ENCODE measurements at regions not wholly inside any gene's neighbourhood (a gene's known extent, or its start where the extent isn't known, plus 50 kb on each side); places are given as distances from the start of the nearest gene placed in this dataset.

GRCh38 chr3:23002836-23003732 is 200.0 kb upstream of the UBE2E2 start:
- Histone ChIP-seq H3K79me2 (ENCODE audit: insufficient read depth, low read length) (no peaks in the 10 kb centered on the region), H3K4me1 (ENCODE audit: insufficient read depth, low read length) (no peaks in the 10 kb centered on the region), H3K4me3 (replicated peaks in 1 of 3; ENCODE audit: insufficient read depth in 1 of 3, low read depth in 2 of 3, low read length in 3 of 3) (no peak overlapping the region), H3K27ac (ENCODE audit: extremely low read length, insufficient read depth, low read length) (no peak overlapping the region), H3K9ac (ENCODE audit: insufficient read depth, low read depth, low read length) (no peak overlapping the region), H3K27me3 (ENCODE audit: control insufficient read depth in 1 of 2, insufficient read depth in 2 of 2, low read length in 2 of 2) (no peaks in the 10 kb centered on the region), H3K4me2 (ENCODE audit: low read depth, low read length) (no peak overlapping the region), H2AFZ (ENCODE audit: low read length) (no peak overlapping the region), H4K20me1 (ENCODE audit: insufficient read depth, low read length) (no peaks in the 10 kb centered on the region), H3K36me3 (replicated peaks in 1 of 2; ENCODE audit: control insufficient read depth in 1 of 2, insufficient read depth in 2 of 2, low read length in 2 of 2) (no peaks in the 10 kb centered on the region), H3K9me3 (ENCODE audit: low read length) (no peaks in the 10 kb centered on the region)
- ATAC-seq (no peak), DNase-seq (ENCODE audit: low spot score) (no peak), FAIRE-seq (no peak)
- CTCF ChIA-PET (ENCODE audit: low intra/inter-chr PET ratio, low total read pairs), result no interaction called here
- 19% methylated on average over 15 of the region's 15 CpGs for WGBS (ENCODE audit: low lambda C conversion rate)
- in situ Hi-C loops (cut with HindIII; ENCODE audit: extremely low pct_ligation_motif_present, low pct_unique_long_range_greater_than_20kb), result no loop called here
- no TSS peak for BruUV-seq (replicated peaks)
- intact Hi-C loops (cut with micrococcal nuclease; ENCODE audit: unreplicated experiment), result no loop called here
- POLR2A ChIA-PET, result no interaction called here
- no peak for TF ChIP-seq ZFP62 (CRISPR knock-in tag; IDR thresholded peaks at IDR 0.05)
- no peak for TF ChIP-seq ZNF441 (CRISPR knock-in tag; IDR thresholded peaks at IDR 0.05; ENCODE audit: borderline replicate concordance)
- no peak for TF ChIP-seq THRA (CRISPR knock-in tag; IDR thresholded peaks at IDR 0.05; ENCODE audit: borderline replicate concordance)
- no peak for TF ChIP-seq NFRKB (IDR thresholded peaks at IDR 0.05)
- TF ChIP-seq ZNF562 (CRISPR knock-in tag; IDR thresholded peaks at IDR 0.05; ENCODE audit: borderline replicate concordance), result no peak
- no peak for TF ChIP-seq ZNF724P (CRISPR knock-in tag; IDR thresholded peaks at IDR 0.05; ENCODE audit: borderline replicate concordance)
- TF ChIP-seq AGO2 (optimal IDR thresholded peaks at IDR 0.05; ENCODE audit: low read depth, low read length), result no peak
- TF ChIP-seq CBFB (CRISPR knock-in tag; IDR thresholded peaks at IDR 0.05), result no peak
- TF ChIP-seq SOX5 (CRISPR knock-in tag; IDR thresholded peaks at IDR 0.05; ENCODE audit: borderline replicate concordance), result no peak
- TF ChIP-seq MTF1 (CRISPR knock-in tag; IDR thresholded peaks at IDR 0.05), result no peak
- TF ChIP-seq, protein P1, sequence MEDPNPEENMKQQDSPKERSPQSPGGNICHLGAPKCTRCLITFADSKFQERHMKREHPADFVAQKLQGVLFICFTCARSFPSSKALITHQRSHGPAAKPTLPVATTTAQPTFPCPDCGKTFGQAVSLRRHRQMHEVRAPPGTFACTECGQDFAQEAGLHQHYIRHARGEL (CRISPR knock-in tag; IDR thresholded peaks at IDR 0.05), result no peak
- TF ChIP-seq ZXDC (CRISPR knock-in tag; IDR thresholded peaks at IDR 0.05), result no peak
- no peak for TF ChIP-seq ZFP82 (CRISPR knock-in tag; IDR thresholded peaks at IDR 0.05; ENCODE audit: borderline replicate concordance)
- TF ChIP-seq ZNF660 (CRISPR knock-in tag; IDR thresholded peaks at IDR 0.05; ENCODE audit: borderline replicate concordance, low read depth), result no peak
- no peak for TF ChIP-seq NONO (IDR thresholded peaks at IDR 0.05)
- no peak for TF ChIP-seq NONO (CRISPR knock-in tag; conservative IDR thresholded peaks at IDR 0.05)
- TF ChIP-seq HIVEP1 (CRISPR knock-in tag; IDR thresholded peaks at IDR 0.05), result no peak
- TF ChIP-seq ZBTB26 (CRISPR knock-in tag; IDR thresholded peaks at IDR 0.05; ENCODE audit: borderline replicate concordance), result no peak
- no peak for TF ChIP-seq DNMT1 (CRISPR knock-in tag; IDR thresholded peaks at IDR 0.05)
- TF ChIP-seq ZZZ3 (CRISPR knock-in tag; IDR thresholded peaks at IDR 0.05; ENCODE audit: borderline replicate concordance), result no peak

Data from HepG2 (cell line).